GM18499 (cell line): ENCODE measurements at regions not wholly inside any gene's neighbourhood (a gene's known extent, or its start where the extent isn't known, plus 50 kb on each side); places are given as distances from the start of the nearest gene placed in this dataset.

ENCODE experiments used
- ATAC-seq: cut with Tn5 transposase; IDR thresholded peaks from one replicate; pipeline ENCODE4 v1.9.1; 2021; ENCODE audit warnings: moderate number of reproducible peaks; ENCODE audit not compliant: insufficient read depth, unreplicated experiment

DNA sequence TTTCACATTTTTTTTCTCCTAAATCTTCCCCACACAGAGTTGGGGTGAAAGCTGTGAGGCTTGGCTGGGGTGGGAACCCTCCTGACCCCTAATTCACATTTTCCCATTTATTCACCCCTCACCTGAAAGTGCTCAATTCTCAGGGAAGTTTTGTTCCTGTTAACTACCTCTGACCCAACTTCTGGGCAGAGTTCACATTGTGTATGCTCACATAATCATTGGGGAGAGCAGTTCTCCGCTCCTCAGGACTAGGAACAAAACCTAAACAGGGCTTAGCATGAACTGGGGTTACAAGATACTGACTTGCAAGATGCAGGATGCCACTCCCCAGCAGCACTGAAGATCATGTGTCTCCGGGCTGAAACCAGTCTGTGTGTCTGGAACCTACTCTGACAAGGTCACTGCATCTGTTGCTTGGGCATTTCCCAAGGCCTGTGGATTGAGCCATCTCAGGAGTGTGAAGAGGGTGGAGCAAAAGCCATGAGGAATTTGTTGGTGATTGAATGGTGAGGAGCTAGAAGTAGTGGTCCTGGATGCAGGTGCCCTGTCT, 258.1 kb upstream of the IGFBP3 start:
- ATAC-seq: no peak

DNA sequence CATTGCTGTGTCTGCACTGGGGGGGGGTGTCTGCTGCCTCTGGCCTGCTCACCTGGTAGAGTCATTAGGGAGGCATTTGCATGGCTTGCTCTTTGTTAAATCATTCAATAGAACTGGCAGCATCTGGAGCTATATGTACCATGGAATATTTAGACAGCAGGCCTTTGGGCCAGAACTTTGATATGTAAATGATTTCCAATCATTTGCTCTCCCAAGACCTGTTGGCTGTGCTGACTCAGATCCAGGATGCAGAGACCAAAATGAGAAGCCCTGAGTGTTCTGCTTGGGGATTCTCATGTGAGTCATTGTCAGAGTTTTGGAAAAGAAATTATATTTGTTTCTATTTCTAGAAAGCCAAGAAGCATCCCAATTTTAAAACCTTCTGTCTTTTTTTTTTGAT, 257.6 kb upstream of the IGFBP3 start:
- ATAC-seq: no peak

DNA sequence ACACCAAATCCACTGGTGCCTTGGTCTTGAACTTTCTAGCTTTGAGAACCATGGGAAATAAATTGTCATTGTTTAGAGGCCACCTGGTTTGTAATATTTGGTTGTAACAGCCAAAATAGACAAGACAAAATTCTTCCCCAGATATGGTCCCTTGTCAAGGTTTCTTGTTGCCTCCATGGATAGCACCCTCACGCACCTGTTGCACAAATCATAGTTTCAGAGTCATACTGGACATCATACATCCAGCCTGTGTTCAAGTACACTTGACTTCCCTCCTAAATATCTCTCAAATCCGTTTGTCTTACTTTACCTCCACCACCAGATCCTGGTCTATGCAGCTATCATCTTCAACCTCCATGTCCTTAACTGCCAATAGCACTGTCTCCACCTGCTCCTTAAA, 256.7 kb upstream of the IGFBP3 start:
- no peak for ATAC-seq

DNA sequence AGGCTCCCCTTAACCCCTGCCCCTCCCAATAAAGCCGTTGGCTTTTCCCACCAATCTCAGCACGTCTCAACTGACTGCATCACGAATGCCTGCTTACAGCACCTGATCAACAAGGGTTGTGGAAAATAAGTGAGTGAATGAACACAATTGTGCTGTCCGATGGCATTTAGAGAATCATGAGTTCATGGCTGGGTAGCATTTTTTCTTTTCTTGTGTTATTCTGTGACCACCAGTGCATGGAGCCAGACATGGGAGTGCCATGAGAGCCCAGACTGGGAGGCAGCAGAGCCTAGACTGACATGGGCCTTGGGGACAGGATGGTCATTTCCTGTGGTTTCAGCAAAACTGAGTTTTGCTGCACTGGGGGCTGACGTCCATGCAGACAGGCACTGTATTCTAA, 254.1 kb upstream of the IGFBP3 start:
- ATAC-seq: no peak

DNA sequence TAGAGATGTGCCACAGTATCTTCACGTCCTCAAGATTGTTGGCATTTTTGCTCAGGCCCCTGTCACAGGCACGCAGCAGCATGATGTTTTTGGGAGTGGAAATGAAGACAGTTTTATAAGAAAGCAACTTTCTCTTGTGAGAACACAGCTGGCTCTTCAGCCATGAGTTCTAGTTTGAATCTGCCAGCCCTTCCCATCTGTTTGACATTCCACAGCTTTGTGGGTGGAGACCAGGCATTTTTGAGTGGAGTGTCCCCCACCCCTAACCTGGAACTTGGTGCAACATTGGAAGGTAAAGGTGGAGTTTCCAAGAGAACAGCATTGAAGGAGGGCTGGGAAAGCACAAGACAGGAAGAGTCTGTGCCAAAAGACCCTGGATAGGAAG, 253.1 kb upstream of the IGFBP3 start:
- ATAC-seq: no peak

DNA sequence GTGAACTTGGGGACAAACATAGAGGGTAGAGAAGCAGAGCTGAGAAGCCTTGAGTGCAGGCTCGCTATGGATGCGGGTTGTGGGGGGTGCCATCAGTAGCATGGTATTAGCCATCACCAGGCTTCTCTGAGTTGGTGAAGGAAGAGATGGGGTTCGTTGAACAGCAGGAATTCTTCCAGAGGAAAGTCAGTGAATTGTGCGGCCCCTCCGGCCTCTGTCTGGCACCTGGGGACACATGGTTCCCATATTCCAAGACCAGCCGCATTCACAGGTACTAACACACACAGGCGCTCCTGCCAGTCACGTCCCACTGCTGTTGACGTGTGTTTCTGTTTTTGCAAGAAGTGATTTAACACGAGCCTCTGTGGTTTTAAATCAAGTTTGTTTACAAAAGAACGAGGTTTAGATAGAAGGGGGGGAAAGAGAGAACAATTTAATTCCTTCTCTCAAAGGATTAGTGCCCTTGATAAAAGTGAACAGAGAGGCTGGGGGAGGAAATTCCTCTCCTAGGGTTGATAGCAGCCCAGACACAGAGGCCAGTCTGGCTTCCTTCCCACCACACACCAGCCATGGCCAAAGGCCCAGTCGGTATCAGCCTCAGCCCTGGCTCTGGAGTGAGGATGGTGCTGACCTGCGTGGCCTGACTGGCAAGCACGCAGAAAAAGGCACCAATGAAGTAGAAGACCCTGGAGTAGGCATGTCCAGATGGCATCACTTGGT, 252.6 kb upstream of the IGFBP3 start:
- no peak for ATAC-seq

DNA sequence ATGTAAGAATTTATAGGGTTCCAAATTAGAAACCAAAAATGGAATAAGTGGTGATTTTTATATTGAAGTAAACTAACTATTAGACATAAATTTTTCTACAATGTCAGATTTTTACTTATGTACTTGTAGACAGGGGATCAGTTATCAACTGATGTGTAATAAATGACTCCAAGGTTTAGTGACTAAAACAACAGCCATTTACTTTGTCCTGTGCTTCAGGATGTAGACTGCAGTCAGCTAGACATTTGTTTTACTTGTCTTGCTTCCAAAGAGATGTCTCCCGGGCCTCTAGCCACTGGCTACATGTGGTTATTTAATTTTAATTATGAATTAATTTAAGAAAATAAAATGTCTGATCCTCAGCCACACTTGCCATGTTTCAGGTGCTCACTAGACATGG, 249.7 kb upstream of the IGFBP3 start:
- no peak for ATAC-seq

DNA sequence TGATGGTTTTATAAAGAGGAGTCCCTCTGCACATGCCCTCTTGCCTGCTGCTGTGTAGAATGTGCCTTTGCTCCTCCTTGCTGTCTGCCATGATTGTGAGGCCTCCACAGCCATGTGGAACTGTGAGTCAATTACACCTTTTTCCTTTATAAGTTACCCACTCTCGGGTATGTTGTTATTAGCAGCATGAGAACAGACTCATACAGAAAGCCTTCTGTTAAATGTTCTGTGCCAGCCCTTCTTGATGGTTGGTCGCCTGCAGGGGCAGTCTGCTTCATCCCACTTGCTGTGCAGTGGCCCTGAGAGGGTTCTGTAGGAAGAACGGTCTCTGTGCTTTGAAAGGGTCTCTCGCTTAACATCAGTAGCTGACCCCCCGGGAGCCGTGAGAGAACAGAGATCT, 248.9 kb upstream of the IGFBP3 start:
- ATAC-seq: no peak

DNA sequence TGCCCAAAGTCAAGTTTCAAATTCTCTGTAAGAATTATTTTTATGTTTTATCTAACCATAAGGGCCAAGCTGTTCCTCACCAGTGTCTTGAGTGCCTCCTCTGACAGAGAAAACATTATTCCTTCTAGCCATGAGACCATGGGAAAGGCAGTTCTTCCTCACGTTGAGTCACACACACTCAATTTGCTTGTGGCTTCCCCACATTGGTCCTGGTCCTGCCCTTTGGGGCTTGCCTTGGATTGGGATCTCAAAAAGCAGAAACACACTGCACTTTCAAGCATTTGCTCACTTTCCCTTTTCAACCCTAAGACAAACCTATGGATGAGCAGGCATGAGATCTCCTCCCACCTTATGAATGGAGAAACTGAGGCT, 248.3 kb upstream of the IGFBP3 start:
- no peak for ATAC-seq

DNA sequence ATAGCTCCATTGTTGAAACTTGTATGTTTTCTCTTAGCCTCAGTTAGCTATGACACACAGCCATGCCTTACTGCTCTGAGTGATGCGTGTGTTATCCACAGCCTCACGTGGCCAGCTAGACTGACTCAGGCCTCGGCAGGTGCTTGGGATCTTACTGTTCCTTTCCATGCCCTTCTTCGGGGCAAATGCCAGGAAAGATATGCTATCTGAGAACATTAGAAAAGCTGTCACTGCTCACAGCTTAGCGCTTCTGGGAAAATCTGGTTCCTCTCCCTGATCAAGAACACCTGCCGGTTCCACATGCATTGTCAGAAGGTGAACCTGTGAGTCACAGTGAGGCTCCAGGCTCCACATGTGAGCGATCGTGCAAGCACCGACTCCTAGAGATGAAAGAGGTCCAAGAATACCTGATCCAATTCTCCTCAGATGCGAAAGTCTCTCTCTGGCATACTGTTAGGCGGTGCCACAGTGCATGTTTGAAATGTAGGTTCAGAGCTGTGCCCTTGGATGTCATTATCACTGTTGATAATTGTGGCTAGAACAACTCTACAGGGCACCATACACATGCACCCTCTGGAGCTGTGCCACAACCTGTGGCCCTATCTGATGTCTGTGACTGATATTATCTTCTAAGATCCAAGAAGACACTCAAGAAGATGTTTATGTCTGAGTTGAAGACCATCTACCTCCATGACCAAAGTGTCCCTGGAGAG, 247.8 kb upstream of the IGFBP3 start:
- no peak for ATAC-seq

DNA sequence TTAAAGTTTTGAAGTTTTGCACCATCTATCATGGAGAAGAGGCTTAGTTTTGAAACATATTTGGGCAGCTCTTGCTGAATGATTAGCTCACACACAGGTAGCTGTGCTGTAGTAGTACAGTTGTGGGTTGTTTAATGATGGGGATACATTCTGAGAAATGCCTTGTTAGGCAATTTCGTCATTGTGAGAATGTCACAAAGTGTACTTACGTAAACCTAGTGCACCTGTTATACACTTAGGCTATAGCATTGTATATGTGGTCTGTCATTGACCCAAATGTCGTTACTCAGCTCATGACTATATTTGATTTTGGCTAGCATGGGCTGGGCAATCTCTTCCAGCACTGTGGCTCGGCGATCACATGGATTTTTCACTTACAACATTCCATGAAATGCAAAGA, 247.2 kb upstream of the IGFBP3 start:
- ATAC-seq: no peak

DNA sequence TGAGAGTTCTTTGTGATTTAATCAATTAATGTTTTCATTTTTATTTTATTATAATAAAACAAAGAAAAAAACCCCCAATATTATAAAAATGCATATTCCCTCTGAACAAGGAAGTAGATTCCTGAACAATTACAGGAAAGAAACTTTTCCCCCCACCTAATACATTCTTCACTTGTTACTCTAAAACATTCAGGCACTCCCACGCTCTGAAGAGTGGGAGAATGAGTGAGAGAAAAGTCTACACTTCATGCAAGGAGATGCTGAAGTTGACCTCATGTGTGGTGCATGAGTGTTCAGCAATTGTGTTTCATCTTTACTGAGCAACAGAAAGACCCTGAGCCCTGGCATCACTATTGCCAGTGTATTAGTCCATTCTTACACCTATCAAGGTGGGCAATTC, 244.2 kb upstream of the IGFBP3 start:
- no peak for ATAC-seq

DNA sequence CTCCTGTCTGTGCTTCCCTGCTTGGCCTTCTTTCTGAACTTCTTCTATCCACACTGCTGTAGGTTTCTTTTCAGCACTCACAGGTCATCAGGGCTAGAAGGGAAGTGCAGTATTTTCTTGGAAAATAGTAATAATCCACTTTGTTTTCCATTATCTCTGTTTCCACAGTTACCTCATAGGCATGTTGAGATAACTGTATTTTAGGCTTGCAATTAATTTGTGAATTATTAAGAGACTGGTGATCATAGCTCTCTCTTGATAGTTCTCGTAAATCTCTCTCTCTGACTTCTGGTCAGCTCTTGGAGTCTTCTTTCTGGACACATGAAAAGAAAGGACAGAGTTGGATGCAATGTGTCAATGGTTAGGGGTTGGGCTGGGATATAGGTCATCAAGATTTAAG, 243.6 kb upstream of the IGFBP3 start:
- ATAC-seq: no peak

DNA sequence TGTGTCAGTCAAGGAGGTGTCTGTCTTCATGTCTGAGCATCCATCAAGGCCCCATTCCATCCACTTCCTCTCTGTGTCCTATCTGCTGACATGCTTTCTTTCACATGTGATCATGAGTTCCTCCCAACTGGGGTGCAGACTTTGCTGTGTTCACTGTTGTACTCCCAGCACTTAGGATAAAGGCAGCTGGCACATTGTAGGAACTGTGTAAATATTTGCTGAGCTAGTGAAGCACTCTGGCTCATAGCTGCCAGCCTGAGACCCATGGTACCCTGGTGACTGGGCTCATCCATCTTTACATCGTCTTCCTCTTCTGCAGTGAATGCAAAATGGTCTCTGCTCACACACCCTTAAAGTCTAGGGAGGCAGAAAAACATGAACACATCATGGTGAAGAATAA, 242.2 kb upstream of the IGFBP3 start:
- no peak for ATAC-seq

DNA sequence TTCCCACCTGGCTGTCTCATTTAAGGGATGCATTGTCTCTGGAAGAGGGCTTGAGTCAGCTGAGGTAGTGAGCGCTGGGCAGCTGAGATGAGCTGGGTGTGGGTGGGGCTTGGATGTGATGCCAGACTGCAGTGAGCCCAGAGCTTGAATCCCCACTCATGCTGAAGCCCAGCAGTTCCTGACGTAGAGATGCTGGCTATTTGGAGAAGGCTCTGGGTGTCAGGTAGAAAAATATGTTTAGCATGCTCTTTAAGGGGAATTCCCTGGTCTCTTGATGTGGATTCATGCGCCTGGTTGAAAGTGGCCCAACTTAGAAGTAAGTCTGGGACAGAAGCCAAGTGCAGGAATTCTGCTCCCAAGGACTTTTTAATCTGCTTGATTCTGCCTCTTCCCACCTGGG, 241.5 kb upstream of the IGFBP3 start:
- no peak for ATAC-seq

DNA sequence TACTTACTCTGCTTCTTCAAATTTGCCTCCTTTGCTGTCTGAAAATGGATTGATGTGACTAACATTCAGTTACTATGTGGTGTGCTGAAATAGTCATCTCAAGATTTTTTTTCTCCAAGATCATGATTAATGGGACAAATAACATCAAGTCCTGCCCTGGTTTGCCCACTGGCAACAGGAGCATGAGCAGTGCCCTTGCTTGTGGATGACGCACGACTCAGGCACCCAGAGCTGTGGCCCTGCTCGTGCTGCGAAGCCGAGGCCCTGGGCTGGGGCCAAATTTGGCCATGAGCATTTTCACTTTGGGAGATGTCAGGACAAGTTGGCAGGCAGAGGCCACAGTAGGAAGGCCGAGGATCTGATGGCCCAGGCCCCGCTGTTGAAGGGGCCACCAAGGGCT, 239.8 kb upstream of the IGFBP3 start:
- ATAC-seq: no peak

DNA sequence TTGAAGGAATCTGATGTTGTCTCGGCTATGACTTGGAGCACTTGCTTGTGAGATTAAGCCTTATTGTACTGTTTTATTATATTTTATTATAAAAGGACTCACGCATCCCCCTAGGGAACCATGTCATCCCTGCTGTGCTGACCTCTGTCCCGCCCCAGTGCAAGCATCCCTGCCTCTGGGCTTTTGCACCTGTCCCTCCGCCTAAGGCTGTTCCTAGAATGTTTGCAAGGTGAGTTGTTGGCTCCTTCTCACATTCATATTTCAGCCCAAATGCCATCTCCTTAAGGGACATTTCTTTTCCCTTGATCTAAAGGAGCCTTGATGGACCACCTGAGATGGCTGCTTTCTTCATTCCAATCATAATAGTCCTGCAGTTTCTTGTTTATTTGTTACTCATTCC, 236.9 kb upstream of the IGFBP3 start:
- no peak for ATAC-seq

DNA sequence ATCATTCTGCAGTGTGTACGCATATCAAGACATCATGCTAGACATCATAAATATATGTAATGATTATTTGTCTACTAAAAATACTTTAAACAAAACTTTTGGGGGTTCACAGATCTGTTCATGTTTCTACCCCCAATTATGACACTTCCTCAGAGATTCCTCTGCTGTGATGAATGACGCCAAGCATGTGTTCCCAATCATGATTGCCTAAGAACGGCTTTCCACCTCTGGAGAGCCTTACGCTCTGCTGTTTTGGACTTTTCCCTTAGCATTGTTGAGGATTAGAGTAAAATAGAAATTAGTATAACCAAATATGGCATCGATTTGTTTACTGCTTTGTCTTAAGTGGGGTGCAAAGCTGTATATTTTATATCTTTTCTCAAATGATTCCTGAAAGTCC, 236.3 kb upstream of the IGFBP3 start:
- ATAC-seq: no peak

DNA sequence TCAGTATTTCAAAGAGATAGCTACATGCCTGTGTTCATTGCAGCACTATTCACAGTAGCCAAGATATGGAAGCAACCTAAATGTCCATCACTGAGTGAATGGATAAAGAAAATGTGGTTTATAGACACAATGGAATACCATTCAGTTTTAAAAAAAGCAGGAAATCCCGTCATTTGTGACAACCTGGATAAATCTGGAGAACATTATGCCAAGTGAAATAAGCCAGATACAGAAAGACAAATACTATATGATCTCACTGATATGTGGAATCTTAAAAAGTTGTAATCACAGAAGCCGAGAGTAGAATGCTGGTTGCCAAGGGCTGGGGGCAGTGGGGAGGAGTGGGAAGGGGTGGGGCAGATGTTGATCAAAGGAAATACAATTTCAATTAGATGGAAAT, 235.8 kb upstream of the IGFBP3 start:
- ATAC-seq: no peak

DNA sequence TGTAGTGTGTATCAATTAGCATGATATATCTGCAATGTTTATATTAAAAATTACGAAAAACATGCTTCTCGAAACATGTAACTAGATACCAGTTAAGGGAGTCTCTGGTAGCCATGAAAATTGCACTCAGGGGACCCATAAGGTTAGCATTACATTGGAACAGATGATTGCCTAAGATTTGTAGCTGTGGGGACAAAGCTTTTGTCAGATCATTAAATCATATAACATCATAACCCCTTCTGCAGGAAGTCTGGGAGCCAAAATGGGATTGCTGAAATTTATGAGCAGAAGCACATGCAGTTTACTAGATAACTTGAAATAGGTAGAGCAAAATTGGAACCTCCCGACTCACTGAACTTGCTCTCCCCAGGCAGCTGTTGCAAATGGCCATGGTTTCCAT, 235.0 kb upstream of the IGFBP3 start:
- ATAC-seq: no peak

DNA sequence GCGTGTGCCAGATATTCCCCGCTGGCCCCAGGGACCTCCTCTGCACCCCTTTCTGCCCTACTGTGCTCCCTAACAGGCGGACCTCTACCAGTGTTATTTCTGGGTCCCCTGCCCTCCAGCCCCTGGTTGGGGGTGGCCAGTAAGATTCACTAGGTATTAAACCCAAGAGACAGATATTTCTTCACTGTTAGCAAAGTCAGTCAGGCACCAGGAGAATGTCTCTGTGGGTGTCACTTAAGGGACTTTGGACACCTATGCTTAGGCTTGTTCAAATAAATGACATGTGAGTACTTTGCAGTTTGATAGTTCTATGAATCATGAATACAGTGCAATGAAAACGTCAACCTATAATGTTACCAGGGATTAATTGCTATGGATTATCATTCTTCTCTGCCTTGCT, 234.3 kb upstream of the IGFBP3 start:
- no peak for ATAC-seq
